DOHH2 (cell line): ENCODE measurements at regions not wholly inside any gene's neighbourhood (a gene's known extent, or its start where the extent isn't known, plus 50 kb on each side); places are given as distances from the start of the nearest gene placed in this dataset.

Experiments
- H3F3A ChIP-seq: fragments of 200-600 bp; sonication (generic), shearing (Covaris generic); 2 replicates; pipeline ENCODE4 v1.6.0; 2016; ENCODE audit warnings: antibody characterized with exemption, mild to moderate bottlenecking; ENCODE audit not compliant: control insufficient read depth, insufficient read depth
- H3K27ac ChIP-seq: fragments of 200-600 bp; sonication (generic); 2 replicates; pipeline ENCODE4 v1.5.1; 2014; ENCODE audit warnings: low read depth, mild to moderate bottlenecking, low read length, moderate library complexity
- H3K27me3 ChIP-seq: fragments of 200-600 bp; sonication (generic); 2 replicates; pipeline ENCODE4 v1.6.1; 2014; ENCODE audit warnings: mild to moderate bottlenecking, low read length, mixed read lengths; ENCODE audit not compliant: control insufficient read depth
- H3K36me3 ChIP-seq: fragments of 200-600 bp; sonication (generic); 2 replicates; pipeline ENCODE4 v1.6.1; 2014; ENCODE audit warnings: mild to moderate bottlenecking, low read length, moderate library complexity, mixed read lengths; ENCODE audit not compliant: control insufficient read depth
- H3K4me1 ChIP-seq: fragments of 200-600 bp; sonication (generic); 2 replicates; pipeline ENCODE4 v1.6.1; 2014; ENCODE audit warnings: mild to moderate bottlenecking, low read length, mixed read lengths; ENCODE audit not compliant: control insufficient read depth
- H3K4me2 ChIP-seq: fragments of 200-600 bp; sonication (generic); 2 replicates; pipeline ENCODE4 v1.6.0; 2014; ENCODE audit warnings: mild to moderate bottlenecking, low read length, moderate library complexity
- H3K4me3 ChIP-seq: fragments of 200-600 bp; sonication (generic); 2 replicates; pipeline ENCODE4 v1.5.1; 2014; ENCODE audit warnings: mild to moderate bottlenecking, low read length, mixed read lengths
- H3K79me2 ChIP-seq: fragments of 200-600 bp; sonication (generic); 2 replicates; pipeline ENCODE4 v1.6.1; 2014; ENCODE audit warnings: mild to moderate bottlenecking, low read length, mixed read lengths; ENCODE audit not compliant: control insufficient read depth
- H3K9me2 ChIP-seq: fragments of 200-600 bp; sonication (generic); replicated peaks from 2 replicates; pipeline ENCODE4 v1.6.1; 2014; ENCODE audit warnings: mild to moderate bottlenecking, low read length, mixed read lengths; ENCODE audit not compliant: control insufficient read depth
- H3K9me3 ChIP-seq: fragments of 200-600 bp; sonication (generic); 2 replicates; pipeline ENCODE4 v1.6.1; 2014; ENCODE audit warnings: antibody characterized with exemption, low read length, mixed read lengths; ENCODE audit not compliant: control insufficient read depth, insufficient read depth
- H4K20me1 ChIP-seq: fragments of 200-600 bp; sonication (generic); 2 replicates; pipeline ENCODE4 v1.6.0; 2014; ENCODE audit warnings: low read depth, mild to moderate bottlenecking, antibody characterized with exemption, low read length, moderate library complexity; ENCODE audit not compliant: control insufficient read depth, insufficient read depth
- EZH2phosphoT487 ChIP-seq: fragments of 200-600 bp; sonication (generic); IDR thresholded peaks from 2 replicates; pipeline ENCODE4 v1.6.1; 2017; ENCODE audit warnings: borderline replicate concordance, mild to moderate bottlenecking, antibody characterized with exemption, low read length, moderate library complexity, mixed read lengths
- TF ChIP-seq, protein P1 (sequence below): fragments of 200-600 bp; sonication (generic); IDR thresholded peaks from one replicate; pipeline ENCODE4 v1.5.1; 2014; ENCODE audit warnings: antibody characterized with exemption, mild to moderate bottlenecking, low read depth, low read length; ENCODE audit not compliant: poor library complexity, severe bottlenecking

DNA sequence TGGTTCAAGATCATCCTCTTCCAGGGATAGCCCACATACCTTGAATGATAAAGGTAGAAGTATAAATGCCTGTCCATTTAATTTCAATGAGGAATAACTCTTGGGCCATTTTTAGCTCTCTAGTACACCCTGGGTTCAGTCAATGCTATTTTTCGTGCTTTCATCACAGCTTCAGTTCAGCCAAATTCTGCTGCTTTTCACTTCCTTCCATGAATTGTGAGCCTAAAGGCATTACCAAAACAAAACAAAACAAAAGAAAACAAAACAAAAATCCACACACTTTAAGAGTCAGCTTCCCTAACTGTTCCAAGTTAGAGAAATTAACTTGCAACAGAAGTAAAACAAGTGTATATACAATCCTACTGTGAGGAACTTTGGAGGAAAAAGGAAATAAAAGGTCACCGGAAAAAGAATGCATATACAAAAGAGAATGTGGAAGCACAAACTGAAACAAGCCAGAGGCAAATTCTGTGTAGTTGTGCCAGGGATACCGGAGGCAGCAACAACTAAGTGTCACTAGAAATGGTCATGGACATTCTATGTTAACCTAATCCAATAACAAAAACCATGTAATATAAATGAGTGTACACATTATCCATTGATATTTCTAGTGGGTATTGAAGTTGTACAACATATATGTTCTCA lies 423.1 kb downstream of the KCTD8 start:
- Histone ChIP-seq H3K79me2 (no peaks in the 10 kb centered on the region), H3K4me3 (no peak overlapping the region), H3K36me3 (no peaks in the 10 kb centered on the region), H3K27ac (no peak overlapping the region), H3K9me2 (no peaks in the 10 kb centered on the region), H3F3A (no peaks in the 10 kb centered on the region), H3K4me1 (peaks cover 12% of the 10 kb centered on the region), H4K20me1 (no peaks in the 10 kb centered on the region), H3K4me2 (no peak overlapping the region), H3K9me3 (no peaks in the 10 kb centered on the region), H3K27me3 (no peaks in the 10 kb centered on the region)
- TF ChIP-seq, protein P1, sequence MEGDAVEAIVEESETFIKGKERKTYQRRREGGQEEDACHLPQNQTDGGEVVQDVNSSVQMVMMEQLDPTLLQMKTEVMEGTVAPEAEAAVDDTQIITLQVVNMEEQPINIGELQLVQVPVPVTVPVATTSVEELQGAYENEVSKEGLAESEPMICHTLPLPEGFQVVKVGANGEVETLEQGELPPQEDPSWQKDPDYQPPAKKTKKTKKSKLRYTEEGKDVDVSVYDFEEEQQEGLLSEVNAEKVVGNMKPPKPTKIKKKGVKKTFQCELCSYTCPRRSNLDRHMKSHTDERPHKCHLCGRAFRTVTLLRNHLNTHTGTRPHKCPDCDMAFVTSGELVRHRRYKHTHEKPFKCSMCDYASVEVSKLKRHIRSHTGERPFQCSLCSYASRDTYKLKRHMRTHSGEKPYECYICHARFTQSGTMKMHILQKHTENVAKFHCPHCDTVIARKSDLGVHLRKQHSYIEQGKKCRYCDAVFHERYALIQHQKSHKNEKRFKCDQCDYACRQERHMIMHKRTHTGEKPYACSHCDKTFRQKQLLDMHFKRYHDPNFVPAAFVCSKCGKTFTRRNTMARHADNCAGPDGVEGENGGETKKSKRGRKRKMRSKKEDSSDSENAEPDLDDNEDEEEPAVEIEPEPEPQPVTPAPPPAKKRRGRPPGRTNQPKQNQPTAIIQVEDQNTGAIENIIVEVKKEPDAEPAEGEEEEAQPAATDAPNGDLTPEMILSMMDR = no peak
- TF ChIP-seq EZH2phosphoT487 = no peak

DNA sequence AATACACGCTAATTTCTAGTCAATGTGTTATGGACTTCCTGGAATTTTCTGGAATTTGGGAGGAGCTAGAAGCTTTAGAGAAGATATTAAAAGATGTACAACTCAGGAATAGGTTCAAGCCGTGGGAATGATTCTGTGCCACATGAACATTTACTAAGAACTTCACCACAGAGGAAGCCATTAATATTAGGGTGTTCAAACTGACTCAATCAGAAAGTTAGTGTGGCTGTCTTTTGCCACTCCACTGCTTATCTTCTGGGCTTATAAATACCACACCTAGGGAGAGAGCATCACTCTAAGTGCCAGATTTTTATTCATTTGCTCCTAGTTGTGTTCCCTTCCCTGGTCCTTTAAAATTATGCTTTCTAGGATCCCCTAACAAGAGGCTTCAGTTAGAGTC lies 409.8 kb downstream of the KCTD8 start:
- Histone ChIP-seq H3K4me2 (no peak overlapping the region), H3F3A (no peaks in the 10 kb centered on the region), H3K79me2 (no peaks in the 10 kb centered on the region), H3K27ac (no peak overlapping the region), H3K27me3 (no peaks in the 10 kb centered on the region), H3K36me3 (no peaks in the 10 kb centered on the region), H3K9me3 (no peaks in the 10 kb centered on the region), H3K9me2 (no peaks in the 10 kb centered on the region), H3K4me1 (no peaks in the 10 kb centered on the region), H4K20me1 (no peaks in the 10 kb centered on the region), H3K4me3 (no peak overlapping the region)
- TF ChIP-seq, protein P1 = no peak
- no peak for TF ChIP-seq EZH2phosphoT487

DNA sequence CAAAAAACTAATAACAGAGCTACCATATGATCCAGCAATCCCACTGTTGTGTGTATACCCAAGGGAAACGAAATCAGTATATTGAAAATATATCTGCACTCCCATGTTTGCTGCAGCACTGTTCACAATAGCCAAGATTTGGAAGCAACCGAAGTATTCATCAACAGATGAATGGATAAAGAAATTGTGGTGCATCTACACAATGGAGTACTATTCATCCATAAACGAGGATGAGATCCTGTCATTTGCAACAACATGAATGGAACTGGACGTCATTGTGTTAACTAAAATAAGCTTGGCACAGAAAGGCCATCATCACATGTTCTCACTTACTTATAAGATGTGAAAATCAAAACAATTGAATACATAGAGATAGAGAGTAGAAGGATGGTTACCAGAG lies 402.1 kb downstream of the KCTD8 start:
- Histone ChIP-seq H3K9me2 (no peaks in the 10 kb centered on the region), H3F3A (no peaks in the 10 kb centered on the region), H3K4me3 (no peak overlapping the region), H4K20me1 (no peaks in the 10 kb centered on the region), H3K79me2 (no peaks in the 10 kb centered on the region), H3K4me2 (no peak overlapping the region), H3K27ac (no peak overlapping the region), H3K27me3 (no peaks in the 10 kb centered on the region), H3K9me3 (no peaks in the 10 kb centered on the region), H3K36me3 (no peaks in the 10 kb centered on the region), H3K4me1 (no peaks in the 10 kb centered on the region)
- TF ChIP-seq, protein P1 = no peak
- no peak for TF ChIP-seq EZH2phosphoT487

DNA sequence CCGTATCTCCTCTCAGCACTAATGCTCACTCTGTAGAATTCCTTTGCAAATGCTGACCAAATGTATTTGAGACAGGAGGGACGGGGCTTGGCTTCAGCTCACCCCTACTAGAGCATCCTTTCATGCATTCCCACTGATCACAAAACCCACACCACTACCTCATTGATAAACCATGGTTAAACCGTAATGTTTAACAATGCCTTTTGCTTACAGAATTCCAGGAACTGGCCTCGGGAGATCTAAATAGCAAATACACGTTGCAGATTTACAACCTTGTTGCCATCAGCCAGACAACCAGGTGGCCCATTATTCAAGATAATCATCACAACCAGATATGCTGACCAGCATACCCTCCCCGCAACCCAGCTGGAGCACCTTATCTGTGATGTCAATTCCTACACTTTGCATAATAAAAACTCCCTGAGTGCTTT lies 391.9 kb downstream of the KCTD8 start:
- Histone ChIP-seq H3K27me3 (no peaks in the 10 kb centered on the region), H3K4me1 (no peaks in the 10 kb centered on the region), H3K27ac (no peak overlapping the region), H3K9me2 (no peaks in the 10 kb centered on the region), H3K79me2 (no peaks in the 10 kb centered on the region), H3K4me3 (no peak overlapping the region), H3K9me3 (no peaks in the 10 kb centered on the region), H3K4me2 (no peak overlapping the region), H3F3A (no peaks in the 10 kb centered on the region), H4K20me1 (no peaks in the 10 kb centered on the region), H3K36me3 (no peaks in the 10 kb centered on the region)
- TF ChIP-seq, protein P1 = no peak
- TF ChIP-seq EZH2phosphoT487 = no peak
